GM03348 (cell line): ENCODE measurements at regions not wholly inside any gene's neighbourhood (a gene's known extent, or its start where the extent isn't known, plus 50 kb on each side); places are given as distances from the start of the nearest gene placed in this dataset.

Experiments
- DNase-seq: peaks from one replicate; pipeline ENCODE4 v3.0.0; 2012; ENCODE audit warnings: low spot score

DNA sequence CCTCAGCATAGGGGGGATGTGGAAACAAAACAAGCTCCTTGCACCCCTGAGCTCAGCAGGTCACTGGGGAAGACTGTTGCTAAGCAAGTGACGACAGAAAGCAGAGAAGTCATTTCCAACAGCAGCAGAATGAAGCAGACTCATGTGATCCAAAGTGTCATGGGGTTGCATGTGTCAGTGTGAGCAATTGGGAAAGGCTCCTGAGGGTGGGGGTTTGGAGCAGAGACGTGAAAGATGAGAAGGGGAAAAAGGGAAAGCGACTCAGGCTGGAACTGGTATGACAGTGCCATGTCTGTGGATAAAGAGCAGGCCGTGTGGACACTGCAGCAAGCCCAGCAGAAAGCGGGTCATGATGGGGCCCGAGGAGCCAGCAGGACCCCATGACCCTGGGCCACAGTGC lies 363.9 kb downstream of the PREX1 start:
- peak; percentile 58 for DNase-seq

DNA sequence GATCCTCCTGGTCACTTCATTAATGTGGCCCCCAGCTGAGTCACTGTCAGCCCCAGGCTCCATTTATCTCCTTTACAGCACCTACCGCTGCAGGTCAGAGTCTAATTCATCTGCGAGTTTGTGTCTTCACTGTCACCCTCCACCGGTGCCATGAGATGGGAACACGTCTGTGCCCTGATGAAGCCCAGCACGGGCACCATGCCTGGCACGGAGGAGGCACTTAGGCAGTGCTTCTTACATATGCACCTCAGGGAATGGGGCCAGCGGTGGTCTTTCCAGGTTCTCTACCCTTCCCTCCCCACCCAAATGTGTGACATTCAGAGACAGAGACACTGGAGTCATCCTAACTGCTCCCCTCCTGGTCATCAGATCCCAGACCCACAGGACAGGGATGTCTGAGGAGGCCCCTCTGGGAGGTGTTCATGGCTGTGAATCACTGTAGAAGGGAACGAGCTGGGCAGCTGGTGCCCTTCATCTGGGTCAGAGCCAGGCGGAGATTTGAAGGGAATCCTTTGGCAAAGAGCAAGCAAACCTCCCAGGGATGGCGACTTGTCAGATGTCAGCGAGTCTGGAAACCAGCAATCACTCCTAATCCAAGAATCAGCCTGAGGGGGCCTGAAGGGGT lies 364.6 kb downstream of the PREX1 start:
- no peak for DNase-seq

DNA sequence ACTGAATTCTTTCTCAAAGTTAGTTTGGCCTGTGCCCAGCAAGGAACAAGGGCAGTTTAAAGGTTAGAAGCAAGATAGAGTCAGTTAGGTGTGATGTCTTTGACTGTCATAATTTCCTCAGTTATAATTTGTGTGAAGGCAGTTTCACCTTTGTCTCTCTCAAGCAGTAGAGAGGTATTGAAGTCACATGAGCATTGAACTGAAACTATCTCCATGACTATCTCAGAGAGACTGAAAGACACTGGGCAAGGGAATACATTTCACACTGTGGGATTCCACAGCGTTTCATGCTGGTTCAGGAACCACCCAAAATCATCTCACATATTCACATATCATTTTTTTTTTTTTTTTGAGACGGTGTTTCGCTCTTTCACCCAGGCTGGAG lies 366.1 kb downstream of the PREX1 start:
- no peak for DNase-seq

DNA sequence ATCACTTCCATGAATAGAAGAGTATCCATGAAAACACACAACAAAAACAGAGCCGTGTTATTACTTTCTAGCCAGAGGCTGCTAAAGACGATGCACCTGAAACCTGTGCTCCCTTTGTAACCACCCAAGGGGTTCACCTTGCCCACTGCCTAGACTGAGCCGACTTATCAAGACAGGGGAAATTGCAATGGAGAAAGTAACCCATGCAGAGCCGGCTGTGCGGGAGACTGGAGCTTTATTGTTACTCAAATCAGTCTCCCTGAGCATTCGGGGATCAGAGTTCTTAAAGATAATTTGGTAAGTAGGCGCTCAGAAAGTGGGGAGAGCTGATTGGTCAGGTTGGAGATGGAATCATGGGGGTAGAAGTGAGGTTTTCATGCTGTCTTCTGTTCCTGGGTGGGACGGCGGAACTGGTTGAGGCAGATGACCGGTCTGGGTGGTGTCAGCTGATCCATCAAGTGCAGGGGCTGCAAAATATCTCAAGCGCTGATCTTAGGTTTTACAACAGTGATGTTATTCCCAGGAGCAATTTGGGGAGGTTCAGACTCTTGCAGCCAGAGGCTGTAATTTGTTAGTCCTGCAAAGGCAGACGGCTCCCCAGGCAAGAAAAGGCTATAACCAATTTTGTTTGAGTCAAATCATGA lies 366.6 kb downstream of the PREX1 start:
- no peak for DNase-seq

DNA sequence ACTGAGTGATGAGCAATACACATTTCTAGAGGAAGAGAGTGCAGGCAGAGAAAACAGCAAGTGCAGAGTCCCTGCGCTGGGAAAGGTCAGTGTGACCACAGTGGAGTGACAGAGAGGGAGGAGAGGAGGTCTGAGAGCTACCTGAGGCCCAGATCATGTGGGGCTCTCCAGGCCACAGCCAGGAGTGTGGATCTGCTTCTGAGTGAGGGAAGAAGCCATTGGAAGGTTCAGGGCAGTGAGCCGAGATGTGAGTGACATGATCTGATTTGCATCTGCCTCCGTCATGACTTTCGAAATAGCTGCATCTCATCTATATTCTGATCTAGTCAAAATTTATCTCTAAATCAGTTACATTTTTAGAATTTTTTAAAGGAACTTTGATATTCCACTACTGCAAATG lies 367.1 kb downstream of the PREX1 start:
- DNase-seq, result no peak

DNA sequence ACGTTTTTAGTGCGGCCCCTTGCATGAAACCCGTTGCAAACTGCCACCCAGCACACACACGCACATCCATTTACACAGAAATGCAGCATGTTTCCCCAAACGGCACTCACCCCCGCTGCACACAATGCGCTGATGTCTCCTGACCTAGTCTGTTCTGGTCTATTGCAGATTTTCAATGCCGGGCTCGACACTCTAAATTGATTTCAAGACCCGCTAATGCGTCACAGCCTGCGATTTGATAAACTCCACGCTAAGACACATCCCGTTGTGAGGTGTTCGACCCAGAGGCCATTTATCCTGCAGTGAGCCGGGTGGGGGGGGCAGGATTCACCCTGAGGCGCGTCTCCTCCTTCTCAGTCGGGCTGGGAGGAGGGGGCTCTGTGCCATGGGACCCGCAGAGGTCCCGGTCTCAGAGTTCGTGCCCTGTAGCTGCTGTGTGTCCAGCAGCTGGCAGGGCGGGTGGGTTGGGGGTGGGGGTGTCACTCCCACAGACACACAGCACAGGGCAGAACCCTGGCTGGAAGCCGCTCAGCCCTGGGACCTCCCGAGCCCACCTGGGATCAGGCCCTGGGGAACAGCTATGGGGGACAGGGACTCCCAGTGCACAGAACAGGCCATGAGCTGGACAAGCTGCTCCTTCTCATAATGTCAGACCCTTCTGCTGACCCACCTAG lies 367.9 kb downstream of the PREX1 start:
- no peak for DNase-seq

DNA sequence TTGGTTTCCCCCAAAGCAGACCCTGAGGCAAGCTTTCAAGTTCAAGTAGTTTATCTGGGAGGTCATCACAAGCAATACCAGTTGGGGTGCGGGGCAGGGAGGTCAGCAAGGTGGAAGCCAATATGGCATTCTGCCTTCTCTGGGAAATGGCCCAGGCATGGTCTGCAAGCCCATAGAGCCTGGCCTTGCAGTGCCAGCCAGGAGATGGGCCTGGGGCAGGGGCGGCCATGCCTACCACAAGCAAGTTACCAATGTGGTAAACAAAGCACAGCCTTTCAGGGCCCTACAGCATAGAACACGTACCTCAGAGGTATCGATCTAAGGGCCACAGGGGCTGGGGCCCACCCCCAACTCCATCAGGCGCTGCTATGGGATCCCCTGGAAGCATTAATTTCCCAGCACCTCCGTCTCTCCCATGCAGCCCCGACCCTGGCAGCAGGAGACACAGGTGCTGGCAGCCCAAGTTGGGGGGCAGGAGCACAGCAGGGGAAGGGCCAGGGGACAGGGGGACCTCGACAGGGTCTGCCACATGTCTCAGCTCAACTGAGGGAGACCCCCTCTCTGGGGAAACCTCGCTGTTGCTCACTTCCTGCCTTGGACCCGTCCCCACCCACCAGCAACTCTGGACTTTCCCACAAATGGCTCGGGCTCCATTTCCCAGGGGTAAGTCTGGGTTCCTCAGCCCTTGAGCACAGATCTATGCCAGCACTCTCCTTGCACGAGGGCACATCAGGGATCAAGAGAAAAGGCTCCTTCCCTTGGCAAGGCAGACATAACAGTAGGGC lies 369.0 kb downstream of the PREX1 start:
- DNase-seq, result no peak

DNA sequence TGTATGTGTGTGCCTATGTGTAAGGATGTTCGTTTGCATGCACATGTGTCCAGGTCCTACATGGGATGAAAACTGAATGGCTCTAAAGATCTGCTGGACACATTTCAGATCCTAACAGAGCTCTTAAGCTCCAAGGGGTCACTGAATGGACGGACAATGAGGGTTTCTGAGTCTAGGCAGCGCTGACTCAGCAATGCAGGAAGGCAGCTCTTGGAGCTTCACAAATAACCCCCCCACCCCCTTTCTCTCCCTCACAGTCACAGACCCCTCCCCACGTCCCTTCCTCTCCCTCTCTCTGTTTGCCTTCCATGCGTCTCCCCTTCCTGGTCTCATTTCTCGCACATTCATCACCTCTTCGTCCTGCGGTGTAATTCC lies 369.8 kb downstream of the PREX1 start:
- no peak for DNase-seq

DNA sequence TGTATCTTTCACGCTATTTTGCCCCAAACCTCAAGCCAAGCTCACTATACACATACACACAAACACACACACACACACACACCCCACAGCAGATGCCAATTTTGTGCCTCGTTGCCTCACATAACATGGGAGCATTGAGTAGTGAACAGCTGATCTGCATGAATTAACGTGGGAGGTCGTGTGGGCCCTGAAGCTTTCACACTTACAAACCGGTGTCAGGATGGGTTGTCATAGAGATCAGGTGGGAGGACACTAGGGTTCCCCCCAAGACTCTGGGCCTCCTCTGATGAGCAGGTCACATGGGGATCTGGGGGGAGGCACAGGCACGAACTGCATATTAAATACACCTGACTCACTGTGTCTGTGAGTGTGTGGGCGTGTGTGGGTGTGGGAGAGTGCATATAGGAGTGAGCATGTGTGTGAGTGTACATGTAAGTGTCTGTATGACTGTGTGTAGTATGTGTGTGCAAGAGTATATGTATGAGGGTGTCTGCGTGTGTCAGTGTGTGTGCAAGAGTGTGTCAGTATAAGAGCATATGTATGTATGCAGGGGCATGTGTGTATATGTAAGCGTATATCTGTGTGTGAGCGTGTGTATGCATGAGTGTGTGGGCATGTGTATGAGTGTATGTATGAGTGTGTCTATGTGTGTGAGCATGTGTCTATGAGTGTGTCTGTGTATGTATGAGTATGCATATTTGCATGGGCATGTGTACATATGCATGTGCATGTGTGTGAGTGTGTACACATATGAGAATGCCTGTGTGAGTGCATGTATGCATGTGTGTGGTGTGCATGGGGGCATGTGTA lies 370.4 kb downstream of the PREX1 start:
- DNase-seq, result no peak

DNA sequence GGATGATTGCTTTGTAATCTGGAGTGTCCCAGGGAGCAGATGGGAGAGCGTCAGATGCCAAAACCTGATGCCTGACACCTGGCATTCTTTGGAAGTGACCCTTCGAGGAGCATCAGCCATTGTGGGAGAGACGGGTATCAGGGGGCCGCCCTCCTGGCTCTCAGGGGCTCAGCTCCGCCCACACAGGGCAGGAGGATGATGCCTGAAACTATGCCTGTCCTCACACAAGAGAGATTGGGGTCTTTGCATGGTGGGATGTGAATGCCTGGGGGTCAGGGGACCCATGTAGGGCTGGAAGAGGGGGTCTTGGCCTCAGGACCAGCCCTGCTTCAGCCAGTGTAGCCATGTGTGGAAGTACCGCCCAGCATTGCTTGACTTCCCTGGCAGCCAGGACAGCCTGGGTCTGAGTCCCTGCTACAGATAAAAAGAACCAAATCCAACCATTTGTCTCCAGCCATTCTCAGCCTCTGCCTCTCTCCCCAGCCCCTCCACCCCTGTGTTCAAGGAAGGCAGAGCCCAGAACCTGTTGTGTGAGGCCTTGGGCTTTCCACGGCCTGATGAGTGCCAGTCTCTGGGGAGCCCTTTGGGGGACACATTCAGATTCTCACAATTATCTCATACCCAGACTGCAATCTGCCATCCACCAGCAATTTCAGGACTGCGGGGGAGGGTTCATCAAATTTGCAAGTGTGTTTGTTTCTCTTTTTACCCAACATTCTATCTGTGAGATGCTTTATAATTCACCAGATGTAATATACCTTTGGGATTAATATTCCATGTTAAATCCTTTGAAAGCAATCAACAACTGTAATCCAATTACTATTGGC lies 371.2 kb downstream of the PREX1 start:
- no peak for DNase-seq

DNA sequence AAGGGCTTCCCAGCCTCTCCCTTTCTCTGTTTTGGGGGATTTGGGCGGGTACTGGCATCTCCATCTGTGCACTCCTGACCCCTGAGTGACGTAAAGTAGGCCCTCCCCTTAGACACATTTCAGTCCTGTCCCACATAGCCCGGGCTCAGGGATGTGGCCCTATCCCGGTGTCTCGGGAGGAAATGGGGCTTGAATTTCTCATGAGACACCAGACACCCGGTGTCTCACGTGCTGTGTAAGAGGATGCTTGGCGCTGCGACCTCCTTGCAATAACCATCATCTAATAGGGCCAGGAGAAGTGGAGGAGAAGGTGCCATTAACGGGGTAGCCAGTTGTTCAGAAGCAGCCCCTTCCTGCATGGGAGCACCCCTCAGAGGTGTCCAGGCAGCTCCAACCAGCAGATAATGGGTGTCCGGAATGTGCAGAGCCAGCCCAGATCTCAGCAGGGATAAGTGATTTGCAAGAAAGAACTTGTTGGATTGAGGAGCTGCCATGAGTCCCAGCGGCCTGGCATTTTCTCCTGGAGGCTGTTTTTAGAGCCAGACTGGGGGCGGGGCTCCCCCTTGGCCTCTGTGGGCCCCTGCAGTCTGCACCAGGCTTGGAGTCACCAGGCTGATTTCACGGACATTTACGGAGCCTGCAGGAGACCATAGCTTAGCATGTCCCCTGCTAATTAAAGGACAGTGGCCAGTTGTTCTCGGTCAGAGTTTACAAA lies 372.0 kb downstream of the PREX1 start:
- no peak for DNase-seq

DNA sequence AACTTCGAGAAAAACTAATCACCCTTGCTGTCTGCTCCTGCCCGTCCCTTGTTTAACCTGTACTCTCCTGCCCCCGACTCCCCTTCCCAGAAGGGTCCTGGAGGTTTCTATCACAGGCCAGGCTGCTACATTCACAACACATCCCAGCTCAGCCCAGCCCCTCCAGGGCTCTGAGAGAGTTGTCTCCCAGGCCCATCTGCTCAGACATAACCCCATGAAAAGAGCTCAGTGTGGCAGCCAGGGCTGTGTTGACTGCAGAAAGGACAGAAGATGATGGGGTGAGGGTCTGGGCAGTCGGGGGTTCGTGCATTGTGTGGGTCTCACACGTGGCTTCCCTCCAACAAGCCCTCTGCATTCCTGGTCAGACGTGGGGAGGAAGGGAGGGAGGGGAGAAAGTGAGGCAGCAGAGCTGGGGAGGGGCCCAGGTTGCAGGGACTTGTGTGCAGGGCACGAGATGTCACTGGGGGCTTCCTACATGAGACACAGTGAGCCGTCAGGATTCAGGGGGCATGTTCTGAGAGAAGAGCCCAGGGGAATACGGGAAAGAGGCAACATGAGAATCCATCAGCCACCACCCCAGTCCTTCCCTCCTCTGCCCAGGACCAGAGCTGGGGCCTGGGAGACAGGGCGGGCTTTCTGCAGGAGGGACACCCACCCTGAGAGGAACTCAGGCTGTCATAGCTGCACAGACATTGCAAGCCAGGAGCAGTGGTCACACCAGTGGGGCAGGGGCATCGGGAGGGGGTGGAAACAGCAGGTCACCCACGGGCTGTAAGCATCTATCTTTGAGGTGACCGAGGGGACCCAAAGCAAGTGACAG lies 372.9 kb downstream of the PREX1 start:
- DNase-seq, result no peak

DNA sequence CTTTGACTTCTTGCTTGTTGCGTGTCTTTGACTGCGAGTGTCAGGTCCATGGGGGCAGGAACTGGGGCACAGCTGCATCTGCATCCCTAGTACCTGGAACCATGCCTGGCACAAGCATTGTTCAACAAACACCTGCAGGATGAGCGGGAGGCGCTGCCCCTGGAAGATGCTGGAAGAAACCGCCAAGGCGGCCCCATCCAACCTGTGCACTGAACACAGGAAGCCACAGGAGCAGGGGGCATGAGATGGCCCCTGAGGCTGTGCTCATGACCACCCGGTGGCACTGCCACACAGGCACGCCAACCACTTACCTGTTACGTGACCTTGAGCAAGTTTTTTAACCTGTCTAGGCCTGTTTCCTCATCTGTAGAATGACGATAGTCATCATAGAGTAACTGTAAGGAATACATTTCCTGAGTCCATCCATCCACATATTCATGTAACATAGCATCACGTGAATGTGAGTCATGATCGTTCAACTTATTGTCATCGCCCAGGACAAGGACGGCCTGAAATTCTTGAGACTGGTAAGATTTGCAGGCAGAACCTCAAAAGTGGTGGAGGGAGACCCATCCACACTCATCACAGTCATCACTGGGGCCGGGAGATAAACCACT lies 374.2 kb downstream of the PREX1 start:
- DNase-seq, result no peak

DNA sequence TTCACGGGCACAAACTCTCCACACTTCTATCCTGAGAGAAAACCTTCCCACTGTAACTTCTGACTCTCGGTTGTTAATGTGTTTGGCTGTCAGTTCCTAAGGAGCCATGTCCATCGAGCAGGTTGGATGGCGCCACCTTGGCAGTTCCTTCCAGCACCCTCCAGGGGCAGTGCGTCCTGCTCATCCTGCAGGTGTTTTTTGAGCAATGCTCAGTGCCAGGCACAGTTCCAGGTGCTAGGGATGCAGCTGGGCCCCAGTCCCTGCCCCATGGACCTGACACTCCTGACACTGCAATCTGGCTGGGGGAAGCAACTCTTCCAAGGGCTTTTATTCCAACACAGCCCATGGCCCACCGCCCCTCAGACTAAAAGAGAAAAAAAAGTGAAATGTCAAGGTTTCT lies 376.4 kb downstream of the PREX1 start:
- DNase-seq, result no peak

DNA sequence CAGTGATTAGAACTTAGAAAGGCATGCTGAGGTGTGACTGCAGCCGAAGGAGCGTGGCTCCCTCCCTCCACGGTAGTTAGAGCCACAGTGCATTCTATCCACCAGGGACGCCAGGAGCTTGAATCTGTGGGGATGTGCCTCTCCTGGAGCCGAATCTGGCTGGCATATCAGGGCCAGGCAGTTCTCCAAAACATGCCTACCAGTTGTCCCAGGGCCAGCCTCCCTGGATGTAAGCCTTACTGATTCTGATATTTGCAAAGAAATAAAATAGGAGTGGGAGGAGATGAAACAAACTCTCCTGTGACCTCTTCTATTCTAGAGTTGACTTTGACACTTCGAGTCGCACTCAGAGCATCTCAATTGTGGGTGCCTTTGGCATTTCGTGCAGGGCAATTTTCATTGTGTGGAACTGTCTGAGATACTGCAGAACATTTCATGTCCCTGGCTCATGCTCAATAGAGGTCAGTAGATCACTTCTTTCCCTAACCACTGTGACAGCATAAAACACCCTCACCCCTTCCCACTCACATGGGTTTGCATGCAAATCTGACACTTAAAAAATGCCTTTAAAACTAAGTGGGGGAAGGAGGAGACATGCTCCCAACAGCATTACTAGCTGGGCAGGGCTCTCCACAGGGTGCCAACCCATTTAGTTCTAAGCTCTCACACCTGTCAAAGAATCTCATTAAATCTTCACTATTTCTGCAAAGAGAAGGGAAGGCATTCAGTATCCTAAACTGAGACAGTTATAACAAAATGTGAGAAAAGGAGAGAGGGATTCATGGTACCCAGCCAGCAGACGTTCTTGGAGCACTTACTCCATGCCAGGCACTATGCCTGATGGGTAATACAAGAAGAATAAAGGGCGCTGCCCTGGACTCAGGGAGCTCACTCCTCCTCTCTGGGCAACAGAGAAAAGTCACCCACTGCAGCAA lies 378.9 kb downstream of the PREX1 start:
- DNase-seq, result no peak

DNA sequence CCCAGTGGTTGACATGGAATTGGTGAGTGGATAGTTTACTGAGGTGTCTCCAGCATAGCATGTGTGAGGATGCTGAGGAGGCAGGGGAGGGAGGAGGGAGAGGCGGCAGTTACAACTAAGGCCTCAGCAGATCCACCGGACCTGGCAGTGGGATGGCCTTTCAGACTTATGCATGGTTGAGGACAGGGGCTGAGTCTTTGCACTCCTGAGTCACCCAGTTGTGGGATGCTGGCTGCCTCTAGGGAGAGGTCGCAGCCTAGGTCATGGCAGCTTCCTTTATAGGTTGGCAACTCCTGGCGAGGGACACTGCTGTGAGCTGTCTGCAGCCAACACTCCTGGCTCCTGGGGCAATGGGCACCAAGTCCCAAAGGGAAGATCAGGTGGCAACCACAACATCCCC lies 380.3 kb downstream of the PREX1 start:
- DNase-seq, result no peak

DNA sequence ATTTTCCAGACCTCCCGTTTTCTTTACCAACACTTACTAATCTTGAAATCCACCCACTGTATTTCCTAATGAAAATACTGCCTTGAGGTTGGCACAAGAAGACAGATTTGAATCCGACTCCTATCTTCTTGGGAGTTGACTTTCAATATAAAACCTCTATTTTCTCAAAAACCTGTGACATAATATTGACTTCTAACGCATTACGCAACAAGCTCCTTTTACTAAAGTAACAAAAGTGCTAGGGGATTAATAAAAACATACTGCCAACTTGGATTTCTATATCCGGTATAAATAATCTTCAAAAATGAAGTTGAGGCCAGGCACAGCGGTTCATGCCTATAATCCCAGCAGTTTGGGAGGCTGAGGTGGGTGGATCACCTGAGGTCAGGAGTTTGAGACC lies 382.0 kb downstream of the PREX1 start:
- no peak for DNase-seq

DNA sequence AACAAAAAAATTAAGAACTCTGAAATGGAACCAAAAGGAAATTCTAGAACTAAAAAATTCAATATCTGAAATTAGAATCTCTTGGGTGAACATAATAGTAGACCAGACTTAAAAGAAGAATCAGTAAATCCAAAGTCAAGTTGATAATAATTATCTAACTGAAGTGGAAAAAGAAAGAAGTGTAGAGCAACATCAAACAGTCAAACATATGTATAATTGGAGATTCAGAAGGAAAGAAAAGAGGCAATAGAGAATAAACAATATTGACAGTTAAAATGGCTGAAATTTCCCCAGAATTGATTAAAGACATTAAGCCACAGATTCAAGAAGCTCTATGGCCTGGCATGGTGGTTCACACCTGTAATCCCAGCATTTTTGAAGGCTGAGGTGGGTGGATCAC lies 383.6 kb downstream of the PREX1 start:
- DNase-seq, result no peak
